GM18873 (cell line): ENCODE measurements at regions not wholly inside any gene's neighbourhood (a gene's known extent, or its start where the extent isn't known, plus 50 kb on each side); places are given as distances from the start of the nearest gene placed in this dataset.
A peak's percentile ranks its signal among the peaks of the same experiment; 100 is the strongest.
"Not testable (repeated sequence)": the region's sequence is repeated elsewhere in the genome, so short reads cannot be mapped to it uniquely, and the experiment has no call there.

Source experiments
- ATAC-seq: cut with Tn5 transposase; IDR thresholded peaks from one replicate; pipeline ENCODE4 v1.9.1; 2021; ENCODE audit warnings: mild to moderate bottlenecking, moderate library complexity, moderate number of reproducible peaks; ENCODE audit not compliant: unreplicated experiment, low FRiP score

GRCh38 chr4:13761581-13761980, 134.1 kb upstream of the BOD1L1 start:
- ATAC-seq = not testable (repeated sequence)

- ATAC-seq = no peak
These were observed 134.6 kb upstream of the BOD1L1 start for GRCh38 chr4:13762130-13762529.

DNA sequence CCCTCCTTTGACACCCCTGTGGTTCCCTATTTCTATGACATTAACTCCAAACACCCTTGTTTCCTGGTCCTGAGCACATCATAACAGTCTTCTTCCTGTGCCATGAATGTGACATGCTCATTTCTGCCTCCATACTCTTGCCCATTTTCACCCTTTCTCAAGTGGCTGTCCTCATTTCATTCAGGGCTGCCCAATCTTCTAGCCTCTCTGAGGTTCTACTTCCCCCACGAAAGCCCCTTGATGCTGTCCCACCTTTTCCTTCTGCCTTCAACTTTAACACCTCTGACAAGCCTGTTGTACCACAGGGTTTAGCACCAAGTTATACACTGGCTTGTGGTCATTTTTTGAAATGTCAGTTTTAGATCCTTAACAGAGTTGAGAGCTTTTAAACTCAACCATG, 136.2 kb upstream of the BOD1L1 start:
- no peak for ATAC-seq

DNA sequence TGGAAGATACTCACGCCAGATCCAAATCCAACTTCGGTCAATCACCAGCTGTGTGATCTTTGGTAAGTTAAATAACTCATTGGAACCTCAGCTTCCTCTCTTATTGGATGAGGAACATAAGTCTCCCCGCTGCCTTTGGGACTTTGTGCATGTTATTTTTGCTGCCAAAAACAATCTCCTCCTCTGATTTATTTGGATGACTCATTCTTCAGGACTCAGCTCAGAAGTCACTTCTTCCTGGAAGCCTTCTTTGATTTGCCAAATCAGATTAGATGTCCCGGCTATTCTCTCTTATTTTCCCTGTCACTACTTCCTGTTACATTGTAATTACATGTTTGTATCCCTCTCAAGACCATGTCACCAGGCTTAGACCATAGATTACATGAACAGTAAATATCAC, 138.0 kb upstream of the BOD1L1 start:
- ATAC-seq = no peak

DNA sequence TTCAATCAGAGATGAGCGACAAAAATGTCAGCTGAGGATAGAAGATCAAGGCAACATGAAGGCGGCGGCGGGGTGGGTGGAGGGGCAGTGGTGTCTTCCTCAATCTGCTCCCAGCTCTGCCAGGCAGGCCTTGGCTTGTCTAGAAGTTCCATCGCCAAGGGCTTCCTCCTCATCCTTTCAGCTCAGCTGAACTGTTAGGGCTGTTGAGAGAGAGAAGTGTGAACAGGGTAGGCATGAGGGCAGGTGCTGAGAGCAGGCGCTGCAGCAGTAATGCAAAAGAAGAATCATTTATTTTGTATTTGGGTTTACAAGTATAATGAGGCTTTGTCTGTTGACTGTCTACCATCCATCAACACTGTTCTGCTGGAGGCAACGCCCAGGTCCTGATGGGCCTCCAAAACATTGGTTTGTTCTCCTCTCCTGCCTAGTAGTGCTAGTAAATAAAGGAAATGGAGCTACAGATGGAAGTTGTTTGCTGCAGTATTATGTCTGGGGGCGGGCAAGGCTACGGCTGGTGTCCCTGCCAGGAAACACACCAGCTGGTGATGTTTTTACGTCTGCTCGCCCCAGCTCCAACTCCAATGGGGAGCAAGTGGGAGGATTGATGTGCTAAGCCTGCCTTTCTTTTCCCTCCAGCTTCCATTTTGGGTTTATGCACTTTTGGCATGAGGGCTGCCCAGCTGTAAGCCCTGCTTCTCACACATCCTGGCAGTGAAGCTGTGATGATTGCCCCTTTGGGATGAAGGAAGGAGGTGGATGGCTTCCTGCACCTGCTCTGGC, 139.4 kb upstream of the BOD1L1 start:
- no peak for ATAC-seq

DNA sequence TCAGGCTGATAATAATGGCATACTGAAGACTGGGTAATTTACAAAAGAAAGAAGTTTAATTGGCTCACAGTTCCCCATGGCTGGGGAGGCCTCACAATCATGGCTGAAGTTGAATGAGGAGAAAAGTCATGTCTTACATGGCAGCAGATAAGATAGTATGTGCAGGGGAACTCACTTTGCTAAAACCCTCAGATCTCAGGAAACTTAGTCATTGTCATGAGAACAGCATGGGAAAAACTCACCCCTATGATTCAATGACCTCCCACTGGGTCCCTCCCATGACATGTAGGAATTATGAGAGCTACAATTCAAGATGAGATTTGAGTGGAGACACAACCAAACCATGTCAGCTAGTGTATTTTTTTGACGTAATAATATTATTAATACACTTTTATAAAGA, 149.8 kb upstream of the BOD1L1 start:
- ATAC-seq = no peak

GRCh38 chr4:13778367-13778766, 150.8 kb upstream of the BOD1L1 start:
- ATAC-seq = no peak

DNA sequence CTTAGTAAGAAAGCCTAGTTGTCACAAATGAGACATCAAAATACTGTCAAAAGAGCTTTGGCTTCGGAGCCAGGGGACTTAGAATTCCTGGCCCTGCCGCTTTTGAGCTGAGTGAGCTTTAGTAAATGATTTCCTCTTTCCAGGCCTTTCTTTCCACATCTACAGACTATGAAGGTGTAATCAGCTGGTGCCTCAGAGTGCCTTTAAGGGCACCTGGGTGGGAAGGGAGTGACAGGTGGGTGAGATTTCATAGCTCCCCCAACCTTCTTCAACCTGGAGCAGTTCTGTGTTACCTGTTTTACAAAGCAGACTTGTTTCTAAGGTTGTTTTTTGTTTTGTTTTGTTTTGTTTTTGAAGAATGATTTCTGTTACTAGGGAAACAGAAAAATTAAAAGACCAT, 154.7 kb upstream of the BOD1L1 start:
- no peak for ATAC-seq

DNA sequence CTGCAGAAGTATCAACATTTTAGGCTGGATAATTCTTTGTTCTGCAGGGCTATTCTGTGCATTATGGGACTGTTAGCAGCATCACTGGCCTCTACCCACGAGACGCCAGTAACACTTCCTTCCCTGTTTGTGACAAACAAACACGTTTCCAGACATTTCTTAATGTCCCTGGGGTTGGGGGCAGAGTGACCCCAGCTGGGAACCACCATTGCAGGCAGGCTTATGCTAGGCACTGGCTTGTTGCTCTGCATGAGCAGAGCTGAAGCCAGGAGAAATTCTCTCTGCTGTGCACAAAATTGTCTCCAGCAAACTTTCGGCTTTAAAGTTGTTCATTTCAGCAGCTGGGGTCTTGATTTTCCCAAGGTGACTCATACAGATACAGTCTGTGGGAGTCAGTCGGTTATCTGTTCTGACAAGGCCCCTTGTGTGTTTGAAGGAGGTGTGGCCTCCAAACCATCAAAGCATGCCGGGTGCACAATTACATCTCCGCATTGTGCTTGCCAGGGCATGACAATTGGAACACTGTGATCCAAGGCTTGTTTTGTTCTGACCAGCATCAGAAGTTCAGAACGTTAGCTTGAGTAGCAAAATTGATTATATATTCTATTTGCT, 156.4 kb upstream of the BOD1L1 start:
- ATAC-seq = peak; percentile 83

DNA sequence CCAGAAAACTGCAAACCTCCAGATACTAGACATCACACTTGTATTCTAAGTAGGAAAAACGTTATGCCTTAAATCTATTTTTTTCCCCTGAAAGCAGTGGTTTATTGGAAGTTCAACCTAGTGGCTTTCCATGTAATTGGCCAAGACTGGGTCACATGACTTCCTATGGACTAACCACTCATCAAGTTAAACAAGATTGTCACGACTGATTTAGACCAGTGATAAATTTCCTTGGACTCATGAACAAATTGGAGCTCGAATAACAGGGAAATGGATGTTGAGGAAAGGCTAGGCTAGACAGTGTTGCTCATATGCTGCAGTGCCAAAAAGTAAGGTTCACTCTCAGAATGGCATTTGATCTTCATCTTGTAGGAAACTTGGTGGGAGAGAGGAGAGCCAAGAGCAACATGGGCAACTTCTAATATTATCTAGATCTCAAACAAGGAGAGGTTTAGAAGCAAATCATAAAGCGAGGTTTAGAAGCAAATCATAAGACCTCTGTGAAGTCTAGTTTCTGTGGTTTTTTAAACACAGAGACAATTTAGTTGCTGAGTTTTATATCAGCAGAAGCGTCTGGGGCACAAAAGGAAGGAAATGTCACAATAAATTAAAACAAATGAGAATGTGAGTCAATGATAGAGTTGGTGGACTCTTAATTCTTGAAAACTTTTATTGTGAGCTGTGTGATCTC, 165.6 kb upstream of the BOD1L1 start:
- no peak for ATAC-seq

GRCh38 chr4:13794819-13795565, 167.5 kb upstream of the BOD1L1 start:
- no peak for ATAC-seq

DNA sequence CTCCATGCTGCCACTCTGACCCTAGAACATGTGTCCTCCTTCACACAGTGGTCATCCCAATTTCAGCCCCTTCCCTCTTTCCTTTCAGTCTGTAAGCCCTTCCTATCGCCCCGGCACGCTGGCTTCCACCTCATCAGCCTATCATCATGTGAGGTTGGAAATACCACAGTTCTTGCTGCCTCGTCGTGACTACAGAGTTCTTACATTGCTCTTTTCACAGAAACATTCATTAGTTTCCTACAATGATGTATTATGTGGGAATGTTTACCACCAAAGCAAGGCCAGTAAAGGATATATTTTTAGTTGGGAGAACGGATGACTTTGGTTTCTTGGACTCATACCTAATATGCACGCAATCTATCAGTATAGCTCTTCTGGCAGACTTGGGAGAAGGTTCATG, 169.5 kb upstream of the BOD1L1 start:
- ATAC-seq = no peak

DNA sequence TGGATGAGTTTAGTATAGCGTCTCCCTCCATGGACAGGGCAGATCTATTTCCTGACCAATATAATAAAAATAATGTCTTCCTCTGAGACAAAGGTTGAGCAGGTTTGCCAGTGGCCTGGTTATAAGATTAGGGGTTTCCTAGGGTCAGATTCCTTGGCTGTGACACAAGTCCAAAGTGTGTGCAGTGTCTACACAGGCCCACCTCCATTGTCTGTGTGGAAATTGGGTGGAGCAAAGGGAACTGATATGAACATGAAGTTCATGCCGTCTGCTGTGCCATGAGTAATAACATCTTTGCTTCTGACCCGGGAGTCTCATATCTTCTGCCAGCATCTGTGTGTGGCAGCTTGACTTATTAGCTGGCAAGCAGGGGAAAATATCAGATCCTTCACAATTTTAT, 187.7 kb upstream of the BOD1L1 start:
- no peak for ATAC-seq

DNA sequence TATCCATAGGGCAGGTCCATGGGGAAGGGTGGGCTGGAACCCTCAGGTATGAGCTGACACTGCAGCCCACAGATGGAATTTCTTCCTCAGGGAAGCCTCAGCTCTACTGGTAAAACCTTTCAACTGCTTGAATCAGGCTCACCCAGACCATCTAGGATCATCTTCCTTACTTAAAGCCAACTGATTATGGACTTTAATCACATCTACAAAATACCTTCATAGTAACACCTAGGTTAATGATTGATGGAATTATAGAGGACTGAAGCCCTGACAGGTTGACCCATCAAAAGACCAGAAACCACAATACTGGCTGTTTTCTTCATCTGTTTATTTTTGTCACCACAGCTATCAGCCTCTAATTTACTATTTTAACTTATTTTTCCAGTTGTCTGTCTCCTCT, 188.9 kb upstream of the BOD1L1 start:
- ATAC-seq = no peak

GRCh38 chr4:13821522-13821921, 194.0 kb upstream of the BOD1L1 start:
- ATAC-seq = no peak

DNA sequence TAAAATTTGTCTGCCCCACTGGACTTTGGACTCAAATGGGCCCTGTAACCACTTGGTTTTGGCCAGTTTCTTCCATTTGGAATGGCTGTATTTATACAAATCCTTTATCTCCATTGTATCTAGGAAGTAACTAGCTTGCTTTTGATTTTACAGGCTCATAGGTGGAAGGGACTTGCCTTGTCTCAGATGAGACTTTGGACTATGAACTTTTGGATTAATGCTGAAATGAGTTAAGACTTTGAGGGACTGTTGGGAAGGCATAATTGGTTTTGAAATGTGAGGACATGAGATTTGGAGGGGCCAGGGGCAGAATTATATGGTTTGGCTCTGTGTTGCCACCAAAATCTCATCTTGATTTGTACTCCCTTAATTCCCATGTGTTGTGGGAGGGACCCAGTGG, 198.3 kb upstream of the BOD1L1 start:
- ATAC-seq = not testable (repeated sequence)

GRCh38 chr4:13829457-13829856, 201.9 kb upstream of the BOD1L1 start:
- no peak for ATAC-seq

DNA sequence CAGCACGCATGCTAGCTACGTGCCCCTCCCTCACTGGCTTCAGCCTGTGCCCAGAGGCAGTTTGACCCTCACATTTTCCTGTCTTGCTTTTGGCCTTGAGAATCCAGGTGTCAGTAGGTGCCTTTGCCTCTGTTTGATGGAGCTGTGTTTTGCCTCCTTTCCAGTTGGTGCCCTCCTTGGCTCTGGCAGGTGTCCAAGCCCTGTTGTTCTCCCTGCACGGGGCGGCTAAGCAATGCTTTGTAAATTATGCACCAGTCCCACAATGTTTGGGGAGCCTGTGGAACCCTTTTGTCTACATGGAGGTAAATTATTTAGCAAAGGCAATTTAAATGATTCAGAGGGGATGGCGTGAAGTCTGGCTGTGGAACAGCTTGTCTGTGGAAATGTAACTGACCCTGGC, 202.9 kb upstream of the BOD1L1 start:
- no peak for ATAC-seq

GRCh38 chr4:13833171-13833804, 205.8 kb upstream of the BOD1L1 start:
- ATAC-seq = no peak
